Posterior cingulate gyrus (tissue), 11 donors: ENCODE measurements at regions not wholly inside any gene's neighbourhood (a gene's known extent, or its start where the extent isn't known, plus 50 kb on each side); places are given as distances from the start of the nearest gene placed in this dataset.

Experiments used
- DNase-seq, 10 donors: peaks; one replicate each; pipeline versions ENCODE4 v3.0.0 to v3.0.0-alpha.2; 2020 to 2021; ENCODE audit warnings: mixed read lengths in 3 of 10
- intact Hi-C: fragments of 100-400 bp; cut with DNase I; formaldehyde crosslinking; loops from one replicate; pipeline ENCODE4 v1.15.1; 2023

- no peak for DNase-seq
- intact Hi-C loops: no loop called here
Measured at GRCh38 chr7:40918701-40919271, 784.0 kb downstream of the SUGCT start.

- no peak for DNase-seq
- intact Hi-C loops: no loop called here
Measured at GRCh38 chr7:40916813-40917212, 782.0 kb downstream of the SUGCT start.

- intact Hi-C loops: no loop called here
- no peak for DNase-seq
Measured at GRCh38 chr7:40915071-40915470, 780.3 kb downstream of the SUGCT start.
